ENCODE measurements at regions not wholly inside any gene's neighbourhood (a gene's known extent, or its start where the extent isn't known, plus 50 kb on each side); places are given as distances from the start of the nearest gene placed in this dataset.
"Not testable (repeated sequence)": the region's sequence is repeated elsewhere in the genome, so short reads cannot be mapped to it uniquely, and the experiment has no call there.

- DNase-seq (ENCODE audit: low spot score): no peak
These were observed 147.7 kb downstream of the COG6 start for GRCh38 chr13:39803156-39803555.

GRCh38 chr13:39803851-39804250 is 148.4 kb downstream of the COG6 start:
- DNase-seq (ENCODE audit: low spot score): no peak

- no peak for DNase-seq (ENCODE audit: low spot score)
These were observed 149.1 kb downstream of the COG6 start for GRCh38 chr13:39804332-39805210.

- no peak for DNase-seq (ENCODE audit: low spot score)
These were observed 154.0 kb downstream of the COG6 start for GRCh38 chr13:39809466-39809865.

DNA sequence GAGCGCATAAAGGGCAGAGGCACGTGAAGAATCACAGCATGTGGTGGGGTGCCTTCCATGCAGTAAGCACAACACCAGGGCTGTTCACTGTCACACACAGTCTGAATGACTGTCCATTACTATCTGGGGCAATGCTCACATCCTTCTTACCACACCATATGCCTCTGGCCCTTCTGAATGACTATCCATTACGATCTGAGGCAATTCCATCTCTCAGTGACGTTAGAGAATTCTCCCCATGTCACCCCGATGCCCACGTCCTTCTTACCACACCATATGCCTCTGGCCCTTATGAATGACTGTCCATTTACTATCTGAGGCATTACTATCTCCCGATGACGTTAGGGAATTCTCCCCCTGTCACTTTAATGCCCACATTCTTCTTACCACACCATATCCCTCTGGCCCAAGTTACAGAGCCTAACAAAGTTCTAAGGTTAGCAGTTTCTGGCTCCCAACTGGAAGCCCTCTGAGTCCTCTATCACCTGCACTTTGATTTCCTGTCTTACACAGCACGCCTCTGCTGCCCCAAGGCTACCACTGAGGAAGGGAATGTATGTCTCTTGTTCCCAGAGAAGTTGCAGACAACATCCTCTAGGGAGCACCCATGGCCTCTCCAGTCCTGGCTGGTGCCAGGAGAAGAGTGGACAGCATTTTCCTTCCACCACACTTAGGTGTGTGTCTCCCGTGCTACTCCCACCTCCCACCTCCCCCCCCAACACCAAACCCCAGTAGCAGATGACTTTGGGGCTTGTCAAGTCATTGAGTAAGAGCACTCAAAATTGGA is 154.8 kb downstream of the COG6 start:
- DNase-seq (ENCODE audit: low spot score): no peak

- no peak for DNase-seq (ENCODE audit: low spot score)
These were observed 155.6 kb downstream of the COG6 start for GRCh38 chr13:39811051-39811450.

DNA sequence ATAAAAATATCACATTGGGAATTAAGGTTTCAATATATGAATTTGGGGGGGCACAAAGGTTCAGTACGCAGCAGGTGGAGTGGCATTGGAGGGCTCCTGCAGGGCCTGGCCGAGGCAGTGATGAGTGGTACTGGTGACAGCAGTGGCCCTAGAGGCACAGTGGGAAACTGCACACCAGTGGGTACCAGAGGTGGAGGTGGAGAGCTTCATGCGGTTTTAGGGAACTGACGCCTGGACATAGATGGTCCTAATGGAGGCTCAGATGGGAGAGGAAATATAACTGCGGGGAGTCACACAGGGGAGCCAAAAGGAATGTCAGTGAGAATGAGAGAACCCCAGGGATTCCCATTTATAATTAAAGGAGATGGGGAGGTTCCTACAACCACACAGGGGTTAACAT is 156.2 kb downstream of the COG6 start:
- no peak for DNase-seq (ENCODE audit: low spot score)

- no peak for DNase-seq (ENCODE audit: low spot score)
These were observed 160.1 kb downstream of the COG6 start for GRCh38 chr13:39815345-39816111.

GRCh38 chr13:39816936-39817335 is 161.5 kb downstream of the COG6 start:
- no peak for DNase-seq (ENCODE audit: low spot score)

GRCh38 chr13:39818953-39819352 is 163.5 kb downstream of the COG6 start:
- DNase-seq (ENCODE audit: low spot score): no peak

- DNase-seq (ENCODE audit: low spot score): no peak
These were observed 165.1 kb downstream of the COG6 start for GRCh38 chr13:39820606-39821005.

DNA sequence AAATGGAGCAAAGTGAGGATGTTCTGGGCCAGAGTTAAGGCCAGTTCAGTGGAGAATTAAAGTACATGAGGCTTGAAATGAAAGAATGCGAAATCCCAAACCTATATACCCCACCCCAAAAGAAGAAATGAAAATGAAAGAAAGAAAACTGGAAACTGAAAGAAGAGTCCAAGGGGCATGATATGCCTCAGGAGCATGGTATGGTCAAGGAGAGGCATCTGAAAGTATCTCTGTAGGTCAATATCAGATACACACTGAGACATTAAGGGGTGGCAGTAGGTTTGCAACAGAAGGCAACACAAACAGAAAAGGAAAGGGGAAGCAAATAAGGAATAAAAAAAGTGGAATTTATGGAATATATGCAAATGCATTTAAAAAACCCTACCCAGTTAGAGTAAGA is 166.5 kb downstream of the COG6 start:
- no peak for DNase-seq (ENCODE audit: low spot score)

GRCh38 chr13:39822437-39822836 is 167.0 kb downstream of the COG6 start:
- no peak for DNase-seq (ENCODE audit: low spot score)

DNA sequence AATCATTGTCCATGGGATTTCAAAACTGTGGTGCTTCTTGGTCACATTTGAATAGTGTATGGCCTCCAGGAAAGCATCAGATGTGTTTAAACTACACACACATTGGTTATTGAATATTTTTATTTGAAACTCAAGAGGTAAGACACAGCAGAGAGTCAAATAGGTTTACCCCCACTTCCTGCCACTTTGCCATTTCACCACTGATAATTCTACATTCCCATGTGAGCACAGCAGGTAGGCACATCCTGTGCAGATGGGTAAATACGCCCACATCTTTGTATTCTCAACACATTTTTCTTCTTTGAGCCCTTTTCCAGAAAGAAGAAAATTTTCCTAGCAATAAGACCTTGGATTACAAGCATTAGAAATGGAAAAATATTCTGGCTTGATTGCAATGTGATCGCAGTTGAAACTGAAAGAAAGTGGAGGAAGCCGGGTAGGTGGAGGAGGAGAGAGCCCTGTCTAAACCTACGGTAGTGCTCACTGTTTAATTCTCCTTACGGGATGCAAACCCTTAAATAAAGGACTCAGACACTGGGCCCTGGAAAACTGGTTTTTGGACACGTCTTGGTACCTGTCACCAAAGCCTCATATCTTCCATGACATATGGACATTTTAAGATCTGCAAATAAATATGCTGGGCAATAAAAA is 167.7 kb downstream of the COG6 start:
- no peak for DNase-seq (ENCODE audit: low spot score)

- DNase-seq (ENCODE audit: low spot score): no peak
These were observed 170.4 kb downstream of the COG6 start for GRCh38 chr13:39825886-39826285.

GRCh38 chr13:39835253-39835652 is 179.8 kb downstream of the COG6 start:
- no peak for DNase-seq (ENCODE audit: low spot score)

GRCh38 chr13:39836038-39836437 is 180.6 kb downstream of the COG6 start:
- no peak for DNase-seq (ENCODE audit: low spot score)

- DNase-seq (ENCODE audit: low spot score): not testable (repeated sequence)
These were observed 182.4 kb downstream of the COG6 start for GRCh38 chr13:39837866-39838265.

DNA sequence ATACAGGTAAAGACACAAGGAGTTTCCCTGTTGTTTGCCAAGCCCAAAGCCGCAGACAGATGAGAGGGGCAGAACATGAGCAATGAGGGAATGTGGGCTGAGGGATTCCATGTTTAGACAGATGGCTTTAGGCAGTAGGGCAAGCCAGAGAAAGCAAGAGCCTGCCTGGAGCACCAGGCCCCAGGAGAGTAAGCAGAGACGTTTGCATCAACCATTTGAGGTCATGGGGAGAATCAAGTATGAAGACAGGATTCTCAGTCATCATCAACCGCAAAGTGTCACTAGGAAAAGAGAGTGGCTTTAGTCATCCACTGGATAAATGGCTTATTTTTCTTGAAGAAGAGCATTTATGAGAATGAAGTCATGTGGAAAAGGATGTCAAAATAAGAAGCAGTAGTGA is 184.7 kb downstream of the COG6 start:
- no peak for DNase-seq (ENCODE audit: low spot score)

GRCh38 chr13:39847336-39847735 is 191.9 kb downstream of the COG6 start:
- no peak for DNase-seq (ENCODE audit: low spot score)

DNA sequence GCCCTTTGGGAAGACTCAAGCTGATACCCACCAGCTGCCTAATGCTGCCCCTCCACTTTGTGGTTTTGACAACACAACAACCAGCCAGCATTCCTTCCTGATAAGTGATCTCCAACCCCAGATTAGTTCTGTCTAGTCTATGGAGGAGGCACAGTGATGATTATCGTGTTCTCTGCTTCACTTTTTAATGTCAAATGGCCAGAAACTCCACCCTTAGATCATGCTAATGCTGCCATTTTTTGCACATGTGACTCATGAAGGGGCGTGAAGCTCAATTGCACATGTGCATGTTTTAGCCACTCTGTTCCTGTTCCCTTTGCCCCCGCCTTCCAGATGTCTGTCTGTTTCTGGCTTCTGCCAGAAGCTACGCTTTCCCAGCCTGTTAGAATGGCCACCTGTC is 199.8 kb downstream of the COG6 start:
- no peak for DNase-seq (ENCODE audit: low spot score)

DNA sequence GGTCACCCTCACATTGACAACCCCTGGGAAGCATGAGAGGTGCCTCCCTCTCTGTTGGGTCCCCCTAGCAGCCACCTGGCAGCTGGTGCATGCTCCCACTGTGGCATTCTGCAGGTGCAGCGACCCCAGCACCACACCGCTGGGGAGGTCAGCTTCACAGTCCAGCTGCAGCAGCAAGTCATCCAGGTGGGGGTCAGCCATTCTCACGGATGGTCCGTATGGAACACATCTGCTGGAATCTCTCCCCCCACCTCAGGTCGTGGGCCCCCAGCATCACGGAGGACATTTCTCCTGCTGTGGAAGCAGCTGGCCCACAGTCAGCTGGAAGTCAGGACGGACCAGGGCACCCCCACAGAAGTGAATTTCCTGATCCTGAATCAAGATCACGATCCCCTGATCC is 201.3 kb downstream of the COG6 start:
- DNase-seq (ENCODE audit: low spot score): no peak
